Esophagus squamous epithelium (tissue), 5 donors: ENCODE measurements at regions not wholly inside any gene's neighbourhood (a gene's known extent, or its start where the extent isn't known, plus 50 kb on each side); places are given as distances from the start of the nearest gene placed in this dataset.
"Not testable (repeated sequence)": the region's sequence is repeated elsewhere in the genome, so short reads cannot be mapped to it uniquely, and the experiment has no call there.

Experiments used
- DNase-seq: peaks from one replicate; lab custom pipeline; 2025; lab: John Stamatoyannopoulos, UW
- H3K27ac ChIP-seq, 4 donors: fragments of 200-600 bp; sonication (generic); one replicate each; pipeline ENCODE4 v1.5.1; 2016 to 2019; ENCODE audit warnings: mild to moderate bottlenecking in 1 of 4
- H3K27me3 ChIP-seq, 4 donors: fragments of 200-600 bp; sonication (generic); 1 replicate in 3 of 4; 2 replicates in 1 of 4; pipeline versions ENCODE4 v1.5.1 to v1.6.0; 2017 to 2021; ENCODE audit warnings: antibody characterized with exemption in 1 of 4
- H3K36me3 ChIP-seq, 3 donors: fragments of 200-600 bp; sonication (generic); one replicate each; pipeline ENCODE4 v1.5.1; 2016 to 2019
- H3K4me1 ChIP-seq, 3 donors: fragments of 200-600 bp; sonication (generic); one replicate each; pipeline ENCODE4 v1.5.1; 2017 to 2019
- H3K4me3 ChIP-seq, 4 donors: fragments of 200-600 bp; sonication (generic); 1 replicate in 3 of 4; 2 replicates in 1 of 4; pipeline ENCODE4 v1.5.1; 2016 to 2019; ENCODE audit warnings: mild to moderate bottlenecking in 2 of 4, moderate library complexity in 1 of 4
- H3K9me3 ChIP-seq, 3 donors: fragments of 200-600 bp; sonication (generic); one replicate each; pipeline ENCODE4 v1.5.1; 2016 to 2019
- CTCF ChIP-seq, 6 experiments: fragments of 450-650 bp in 4 of 6; fragments of 200-600 bp in 2 of 6; sonication (generic) in 2 of 6; IDR thresholded peaks; one replicate each; pipeline ENCODE4 v1.5.1; 2016 to 2019; ENCODE audit warnings: antibody characterized with exemption in 6 of 6, mild to moderate bottlenecking in 4 of 6, moderate library complexity in 4 of 6
- POLR2A ChIP-seq, 4 donors: fragments of 450-650 bp; IDR thresholded peaks; one replicate each; pipeline ENCODE4 v1.6.1; 2017; ENCODE audit warnings: antibody characterized with exemption in 4 of 4, mild to moderate bottlenecking in 4 of 4, moderate library complexity in 3 of 4
- WGBS, 2 donors: methylation state at CpG; one replicate each; pipeline ENCODE4 v1.1.5; 2018; 5-methylcytosine and 5-hydroxymethylcytosine counted together
- intact Hi-C: fragments of 100-400 bp; cut with DNase I; formaldehyde crosslinking; loops from one replicate; pipeline ENCODE4 v1.15.0; 2022
- donor health status: DM: yes; HTN: yes; CAD: no.

DNA sequence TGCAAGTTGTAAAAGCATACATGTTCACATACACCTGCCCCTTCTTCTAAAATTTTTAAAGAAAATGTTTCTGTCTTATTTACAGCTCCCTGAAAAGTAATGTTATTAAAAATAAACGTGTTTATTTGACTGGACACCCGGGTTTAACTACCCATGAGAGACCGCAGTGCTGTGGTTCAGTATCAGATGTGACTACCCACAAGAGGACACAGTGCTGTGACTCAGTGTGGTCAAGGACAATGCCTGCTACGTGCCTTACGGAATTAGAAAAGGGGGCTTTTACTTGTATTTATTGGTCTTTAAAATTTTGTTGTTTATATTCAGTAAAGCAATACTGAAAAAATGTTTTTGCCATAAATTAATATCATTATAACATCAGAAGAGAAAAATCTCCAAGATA is 641.4 kb downstream of the TRIML1 start:
- Histone ChIP-seq H3K27me3 (no peaks in the 10 kb centered on the region), H3K27ac (no peak overlapping the region), H3K9me3 (no peaks in the 10 kb centered on the region), H3K4me1 (no peaks in the 10 kb centered on the region), H3K36me3 (no peaks in the 10 kb centered on the region), H3K4me3 (no peak overlapping the region)
- no peak for DNase-seq
- intact Hi-C loops: no loop called here
- WGBS, 2 donors: 71 to 79% methylated on average over 5 of the region's 5 CpGs
- TF ChIP-seq CTCF (IDR thresholded peaks at IDR 0.05): no peak
- no peak for TF ChIP-seq POLR2A (IDR thresholded peaks at IDR 0.05)

DNA sequence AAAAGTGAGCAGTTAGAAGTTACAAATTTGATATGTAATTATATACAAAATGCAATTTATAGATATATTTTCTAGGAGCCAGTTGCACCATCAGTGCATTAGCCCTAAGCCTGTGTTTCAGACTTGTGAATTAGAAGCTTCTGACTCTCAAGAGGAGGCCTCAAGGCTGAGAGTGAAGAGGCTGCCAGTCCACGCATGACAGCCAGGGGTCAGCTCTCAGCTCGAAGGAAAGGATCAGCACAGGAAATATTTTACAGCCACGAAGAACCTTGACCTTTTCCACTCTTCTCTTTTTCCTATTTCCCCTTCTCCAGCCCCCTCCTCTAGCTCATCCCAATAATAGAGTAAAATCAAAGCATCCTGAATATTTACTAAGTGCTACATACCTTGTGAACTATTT is 642.4 kb downstream of the TRIML1 start:
- H3K27me3 ChIP-seq: no peaks in the 10 kb centered on the region
- intact Hi-C loops: no loop called here
- H3K9me3 ChIP-seq: no peaks in the 10 kb centered on the region
- no peak overlapping the region for H3K27ac ChIP-seq
- no peaks in the 10 kb centered on the region for H3K36me3 ChIP-seq
- TF ChIP-seq CTCF (IDR thresholded peaks at IDR 0.05): peak in 1 of 6 experiments; percentile 32
- TF ChIP-seq POLR2A (IDR thresholded peaks at IDR 0.05): no peak
- no peak for DNase-seq
- H3K4me1 ChIP-seq: no peaks in the 10 kb centered on the region
- no peak overlapping the region for H3K4me3 ChIP-seq
- WGBS, 2 donors: 27 to 32% methylated on average over 3 of the region's 3 CpGs

- Histone ChIP-seq H3K9me3 (no peaks in the 10 kb centered on the region), H3K4me3 (no peak overlapping the region), H3K36me3 (no peaks in the 10 kb centered on the region), H3K27me3 (no peaks in the 10 kb centered on the region), H3K27ac (no peak overlapping the region), H3K4me1 (no peaks in the 10 kb centered on the region)
- TF ChIP-seq POLR2A (IDR thresholded peaks at IDR 0.05) (no peak), CTCF (IDR thresholded peaks at IDR 0.05) (no peak)
- WGBS, 2 donors: 56 to 63% methylated on average over 4 of the region's 4 CpGs
- DNase-seq: no peak
- intact Hi-C loops: no loop called here
Observed at GRCh38 chr4:188783175-188783574, 643.9 kb downstream of the TRIML1 start.

- 62 to 73% methylated on average over 7 of the region's 7 CpGs for WGBS, 2 donors
- H3K9me3 ChIP-seq: no peaks in the 10 kb centered on the region
- intact Hi-C loops: no loop called here
Observed at GRCh38 chr4:188783606-188784160, 644.4 kb downstream of the TRIML1 start.

GRCh38 chr4:188796600-188796999 is 657.4 kb downstream of the TRIML1 start:
- WGBS, 2 donors: 79 to 92% methylated on average over 7 to 22 of the region's 46 CpGs
- H3K27ac ChIP-seq, H3K9me3 ChIP-seq, H3K27me3 ChIP-seq, DNase-seq, H3K4me3 ChIP-seq, H3K4me1 ChIP-seq, intact Hi-C loops, H3K36me3 ChIP-seq: not testable (repeated sequence)

More at GRCh38 chr4:188783606-188784160, 644.4 kb downstream of the TRIML1 start:
- no peak overlapping the region for H3K4me3 ChIP-seq
- H3K4me1 ChIP-seq: no peaks in the 10 kb centered on the region
- H3K27me3 ChIP-seq: no peaks in the 10 kb centered on the region
- no peaks in the 10 kb centered on the region for H3K36me3 ChIP-seq
- TF ChIP-seq CTCF (IDR thresholded peaks at IDR 0.05): no peak
- no peak for TF ChIP-seq POLR2A (IDR thresholded peaks at IDR 0.05)
- no peak for DNase-seq
- no peak overlapping the region for H3K27ac ChIP-seq

DNA sequence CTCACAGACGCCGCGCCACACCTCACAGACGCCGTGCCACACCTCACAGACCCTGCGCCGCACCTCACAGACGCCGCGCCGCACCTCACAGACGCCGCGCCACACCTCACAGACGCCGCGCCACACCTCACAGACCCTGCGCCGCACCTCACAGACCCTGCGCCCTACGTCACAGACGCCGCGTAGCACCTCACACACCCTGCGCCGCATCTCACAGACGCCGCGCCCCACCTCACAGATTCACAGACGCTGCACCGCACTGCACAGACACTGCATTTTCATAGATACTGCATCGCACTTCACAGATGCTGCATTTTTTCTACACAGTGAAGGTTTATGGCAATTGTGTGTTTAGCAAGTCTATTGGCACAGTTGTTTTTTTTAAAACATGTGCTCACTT is 657.8 kb downstream of the TRIML1 start:
- H3K36me3 ChIP-seq, H3K4me3 ChIP-seq, H3K27ac ChIP-seq, H3K27me3 ChIP-seq, DNase-seq, intact Hi-C loops, H3K9me3 ChIP-seq, H3K4me1 ChIP-seq: not testable (repeated sequence)
- WGBS, 2 donors: 88 to 94% methylated on average over 12 to 24 of the region's 32 CpGs
